Hematopoietic multipotent progenitor cell treated with erythropoietin and hydrocortisone succinate and interleukin-3 and kit ligand, for 6 days (in vitro differentiated cells): ENCODE measurements at regions not wholly inside any gene's neighbourhood (a gene's known extent, or its start where the extent isn't known, plus 50 kb on each side); places are given as distances from the start of the nearest gene placed in this dataset.
"Not testable (repeated sequence)": the region's sequence is repeated elsewhere in the genome, so short reads cannot be mapped to it uniquely, and the experiment has no call there.

Experiments
- DNase-seq: peaks from one replicate; pipeline ENCODE4 v3.0.0-alpha.2; 2015

DNA sequence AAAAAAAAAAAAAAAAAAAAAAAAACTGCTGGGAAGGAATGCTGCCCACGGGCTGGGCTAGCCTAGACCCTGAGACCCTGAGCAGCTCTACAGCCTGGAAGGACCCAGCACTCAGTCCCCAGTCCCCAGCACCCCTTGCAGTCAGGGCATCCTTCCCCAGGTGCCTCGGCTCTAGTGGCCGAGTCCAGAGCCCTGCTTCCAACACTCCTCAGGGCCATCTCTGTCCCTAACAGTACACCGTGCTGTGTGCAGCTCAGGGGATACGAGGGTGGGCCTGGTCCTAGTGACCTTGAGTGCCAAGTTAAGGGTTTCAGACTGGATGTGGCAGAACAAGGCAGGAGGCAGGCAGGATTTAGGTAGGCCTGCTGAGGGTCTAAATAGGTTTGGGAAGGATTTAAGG lies 50.2 kb upstream of the LRP8 start:
- DNase-seq, result no peak

DNA sequence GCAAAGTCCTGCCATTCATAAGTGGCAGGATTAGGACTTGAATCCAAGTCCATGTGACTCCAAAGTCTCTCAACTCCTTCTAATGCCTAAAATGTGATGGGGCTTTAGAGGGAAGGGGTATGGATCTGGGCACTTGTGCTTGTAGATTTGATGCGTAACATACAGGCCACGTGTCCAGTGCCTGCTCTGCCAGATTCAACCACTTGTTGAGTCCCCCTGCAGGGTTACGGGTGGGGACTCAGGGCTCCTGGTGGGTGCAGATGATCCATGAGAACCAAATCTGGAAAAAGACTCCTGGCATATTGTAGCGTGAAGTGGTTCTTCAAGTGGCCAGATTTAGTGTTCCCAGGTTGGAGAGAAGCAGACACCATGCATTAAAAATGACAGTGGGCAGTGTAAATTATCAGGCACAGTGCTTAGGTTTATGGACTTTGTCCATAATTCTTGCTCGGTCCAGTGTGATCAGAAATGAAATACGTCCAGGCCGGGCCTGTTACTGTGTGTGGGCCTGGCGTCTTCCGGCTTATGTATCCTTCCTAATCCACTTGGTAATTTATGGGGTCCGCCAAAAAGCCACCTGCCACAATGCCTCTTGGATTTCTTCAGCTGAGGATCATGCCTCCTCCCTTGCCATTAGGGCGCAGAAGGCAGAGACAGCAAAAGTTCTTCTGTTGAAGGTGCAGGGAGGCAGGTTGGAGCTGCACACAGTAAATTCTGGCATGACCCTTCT lies 51.2 kb upstream of the LRP8 start:
- no peak for DNase-seq

DNA sequence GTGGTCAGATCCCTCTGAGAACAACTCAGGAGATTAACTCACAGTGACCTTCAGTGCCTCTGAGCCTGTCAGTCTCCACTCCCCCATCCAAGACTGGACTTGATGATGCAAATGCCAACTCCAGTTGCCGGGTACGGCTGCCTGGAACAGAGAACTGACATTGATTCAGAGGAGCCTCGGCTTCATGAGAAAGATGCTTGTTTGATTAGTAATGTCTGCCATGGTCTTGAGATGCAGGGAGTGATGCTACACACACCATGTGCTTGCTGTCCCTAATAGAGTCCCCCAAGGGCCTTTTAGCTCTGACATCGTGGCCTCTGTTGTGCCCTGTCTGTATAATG lies 51.8 kb upstream of the LRP8 start:
- no peak for DNase-seq

DNA sequence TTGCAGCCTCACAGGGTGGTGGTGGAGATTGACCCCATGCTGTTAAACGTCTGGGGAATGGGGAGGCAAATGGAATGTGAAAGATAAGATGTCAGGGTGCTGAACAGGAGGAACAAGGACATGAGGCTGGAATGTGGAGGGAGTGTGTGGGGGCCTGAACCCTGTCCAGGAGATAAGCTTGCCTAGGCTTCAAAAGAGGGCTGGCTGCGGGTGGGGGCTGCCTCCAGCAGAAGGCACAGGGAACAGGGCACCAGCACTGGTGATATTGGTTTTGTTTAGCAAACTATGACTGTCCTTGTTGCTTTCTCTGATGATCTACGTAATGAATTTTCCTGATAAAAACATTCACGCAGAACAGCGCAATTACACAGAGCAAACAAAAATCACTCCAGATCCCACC lies 52.4 kb upstream of the LRP8 start:
- DNase-seq, result no peak

DNA sequence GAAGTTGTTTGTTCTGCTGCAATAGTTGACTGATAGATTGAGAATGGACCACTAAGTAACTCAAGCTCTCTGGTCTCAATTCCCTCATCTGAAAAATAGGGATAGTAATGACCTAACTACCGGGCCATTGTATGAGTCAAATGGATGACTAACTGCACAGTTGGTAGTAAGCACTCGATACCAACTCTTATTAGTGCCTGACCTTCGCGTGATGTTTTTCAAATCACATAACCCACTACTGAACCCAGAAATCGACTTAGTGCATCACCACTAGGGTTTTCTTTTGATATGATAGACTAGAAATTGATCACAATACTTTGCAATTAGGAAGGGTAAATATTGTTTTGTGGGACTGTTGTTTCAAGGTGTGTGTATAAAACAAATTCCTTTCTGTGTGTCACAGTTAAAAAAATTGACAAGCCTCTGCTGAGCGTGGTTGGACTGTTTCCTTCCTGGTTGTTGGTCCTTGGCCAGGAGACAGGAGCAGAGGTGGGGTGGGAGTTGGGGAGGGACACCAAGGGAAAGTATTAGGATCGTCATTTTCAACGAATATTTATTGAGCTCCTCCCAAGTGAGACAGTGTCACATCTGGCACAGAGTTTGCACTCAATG lies 54.0 kb upstream of the LRP8 start:
- DNase-seq, result no peak

DNA sequence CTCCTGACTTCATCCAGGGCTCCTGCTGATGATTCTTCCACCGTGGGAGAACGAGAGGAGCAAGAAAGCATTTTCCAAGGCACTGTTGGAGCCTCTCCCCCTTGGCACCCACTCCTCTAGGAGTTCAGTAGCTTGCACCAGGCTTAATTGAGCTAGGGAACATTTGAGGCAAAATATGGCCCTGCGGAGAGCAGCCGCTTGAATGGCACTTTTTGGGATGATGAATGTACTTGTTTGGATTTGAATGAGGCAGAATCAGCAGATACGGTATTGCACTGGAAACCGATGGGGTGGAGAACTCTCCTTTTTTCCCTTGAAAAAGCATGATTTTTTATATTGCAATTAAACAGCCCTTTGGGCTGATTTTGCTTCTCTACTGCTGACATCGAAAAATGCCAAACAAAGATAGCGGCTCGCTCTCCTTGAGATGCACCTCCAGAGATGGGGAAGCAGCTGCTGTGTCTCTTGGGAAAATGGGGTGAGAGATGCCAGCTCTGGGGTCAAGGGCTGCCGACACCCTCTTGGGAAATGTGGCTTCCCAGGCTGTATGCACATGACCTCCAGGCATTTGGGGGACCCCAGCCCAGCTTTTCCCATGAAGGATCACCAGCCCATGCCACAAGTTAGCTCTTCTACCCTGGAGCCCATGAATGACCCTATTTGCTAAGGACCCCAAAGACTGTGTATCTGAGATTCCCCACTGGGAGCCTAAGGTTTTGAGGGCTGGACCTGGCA lies 55.4 kb upstream of the LRP8 start:
- no peak for DNase-seq

DNA sequence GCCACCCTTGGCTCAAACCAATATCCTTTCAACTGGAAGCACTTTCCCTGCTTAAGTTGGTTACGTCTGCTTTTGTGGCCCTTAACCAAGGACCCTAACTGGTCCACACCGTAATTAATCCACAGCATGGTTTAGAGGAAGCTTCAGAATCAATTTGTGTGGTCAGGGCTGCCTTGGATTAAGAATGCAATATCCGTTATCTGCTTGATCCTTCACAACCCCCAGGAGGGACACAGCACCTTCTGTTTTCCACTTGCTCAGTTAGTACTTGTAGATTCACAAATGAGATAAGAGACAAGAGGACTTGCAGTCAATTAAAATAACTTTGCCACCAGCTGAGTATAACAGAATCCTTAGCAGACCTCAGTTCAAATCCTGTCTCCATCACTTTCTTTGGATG lies 56.9 kb upstream of the LRP8 start:
- DNase-seq, result no peak

DNA sequence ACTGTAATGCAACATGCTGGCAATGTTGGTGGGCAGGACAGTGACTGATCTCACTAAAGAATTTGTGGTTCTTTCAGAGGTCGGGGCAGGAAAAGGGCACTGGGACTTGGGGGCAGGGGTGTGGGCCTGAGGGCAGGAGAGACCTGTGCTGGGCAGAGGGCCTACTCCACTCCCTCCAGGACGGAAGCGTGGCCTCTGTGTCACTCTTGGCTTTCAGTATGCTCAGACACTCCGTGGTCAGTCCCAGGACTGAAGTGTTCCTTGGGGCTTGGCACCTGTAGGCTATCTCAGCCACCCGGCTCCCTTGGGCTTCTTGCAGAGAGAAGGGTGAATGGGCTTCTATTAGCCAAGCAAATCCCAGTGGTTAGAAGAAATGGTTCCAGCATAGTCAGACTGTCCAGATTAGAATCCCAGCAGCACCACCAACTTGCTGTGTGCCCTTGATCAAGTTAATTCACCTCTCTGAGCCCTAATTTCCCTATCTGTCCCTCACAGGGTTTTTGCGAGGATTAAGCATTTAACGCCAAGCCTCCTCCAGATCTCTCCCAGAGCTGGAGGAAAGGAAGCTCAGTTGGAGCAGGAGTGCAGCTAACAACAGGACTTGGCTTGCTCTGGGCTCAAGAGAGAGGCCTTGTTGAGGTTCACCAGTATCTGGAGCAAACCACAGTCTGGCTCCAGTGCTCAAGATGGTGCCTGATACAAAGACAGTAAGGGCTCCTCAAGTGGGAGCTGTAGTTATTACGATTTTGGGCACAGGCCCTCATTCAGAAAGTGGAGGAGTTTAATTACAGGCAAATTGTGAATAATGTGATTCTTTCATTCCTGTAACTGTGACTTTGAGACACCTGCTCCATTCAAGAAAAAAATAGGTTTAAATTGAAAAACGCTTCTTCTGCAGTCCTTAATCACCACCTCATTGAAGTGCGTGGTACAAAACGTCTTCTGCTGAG lies 57.7 kb upstream of the LRP8 start:
- peak; percentile 40 for DNase-seq

DNA sequence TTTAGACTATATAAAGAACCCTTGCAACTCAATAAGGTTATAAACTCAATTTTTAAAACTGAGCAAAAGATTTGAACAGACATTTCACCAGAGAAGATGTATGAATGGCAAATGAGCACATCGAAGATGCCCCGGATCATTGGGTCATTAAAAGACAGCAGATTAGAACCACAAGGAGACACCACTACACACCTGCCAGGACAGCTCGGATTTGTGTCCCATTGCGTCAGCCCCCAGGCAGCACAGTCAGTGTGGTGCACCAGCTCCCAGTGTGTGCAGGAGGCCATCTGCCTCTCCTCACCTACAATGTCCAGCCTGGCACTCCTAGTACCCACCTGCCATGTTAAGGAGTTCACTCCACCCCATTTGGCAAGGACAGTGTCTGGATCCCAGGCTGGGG lies 61.1 kb upstream of the LRP8 start:
- no peak for DNase-seq

DNA sequence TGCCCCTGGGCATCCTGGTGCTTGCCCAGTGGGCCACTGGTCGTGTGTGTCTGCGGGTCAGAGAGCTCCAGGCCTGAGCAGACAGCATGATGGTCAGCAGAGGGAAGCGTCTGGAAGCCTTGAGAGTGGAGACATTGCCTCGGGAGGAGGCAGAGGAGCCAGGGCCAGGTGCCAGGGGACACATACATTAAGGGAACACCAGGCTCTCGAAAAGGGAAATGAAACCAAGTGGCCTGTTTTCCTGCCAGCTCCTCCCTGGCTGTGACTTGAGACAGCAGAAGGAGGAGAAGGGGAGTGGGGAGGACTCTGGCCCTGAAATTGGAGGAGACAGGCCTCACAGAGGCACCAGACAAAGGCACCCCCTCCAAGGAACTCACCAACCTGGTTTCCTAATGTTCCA lies 62.4 kb upstream of the LRP8 start:
- DNase-seq, result no peak

DNA sequence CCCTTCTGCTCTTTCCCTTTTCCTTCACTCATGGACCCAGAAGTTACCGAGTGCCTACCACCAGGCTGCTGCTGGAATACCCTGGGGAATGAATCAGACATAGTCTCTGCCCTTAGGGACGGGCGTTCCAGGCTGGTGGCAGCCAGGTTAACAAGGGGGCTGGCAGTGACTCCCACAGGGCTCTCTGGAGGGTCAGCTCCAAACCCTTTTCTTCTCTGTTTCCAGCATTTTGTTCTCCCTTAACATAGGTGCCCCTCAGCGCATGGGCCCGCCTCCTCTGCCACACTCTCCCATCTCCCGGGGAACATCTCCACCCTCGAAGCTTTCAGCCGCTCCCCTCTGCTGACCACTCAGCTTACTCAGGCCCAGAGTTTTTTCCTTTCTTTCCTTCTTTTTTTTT lies 62.9 kb upstream of the LRP8 start:
- no peak for DNase-seq

DNA sequence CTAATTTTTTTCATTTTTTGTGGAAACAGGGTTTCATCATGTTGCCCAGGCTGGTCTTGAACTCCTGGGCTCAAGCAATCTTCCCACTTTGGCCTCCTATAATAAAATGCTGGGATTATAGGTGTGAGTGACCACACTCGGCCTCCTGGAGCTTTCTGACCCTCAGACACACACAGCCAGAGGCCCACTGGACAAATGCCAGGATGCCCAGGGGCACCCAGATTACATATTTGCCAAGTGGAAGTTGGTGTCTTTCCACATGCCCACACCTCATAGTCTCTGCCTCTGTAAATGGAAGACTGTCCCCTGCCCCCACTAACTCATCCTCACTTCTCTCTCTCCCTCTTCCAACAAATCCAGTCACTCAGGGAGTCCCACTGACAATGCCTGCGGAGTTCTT lies 63.4 kb upstream of the LRP8 start:
- DNase-seq, result no peak

DNA sequence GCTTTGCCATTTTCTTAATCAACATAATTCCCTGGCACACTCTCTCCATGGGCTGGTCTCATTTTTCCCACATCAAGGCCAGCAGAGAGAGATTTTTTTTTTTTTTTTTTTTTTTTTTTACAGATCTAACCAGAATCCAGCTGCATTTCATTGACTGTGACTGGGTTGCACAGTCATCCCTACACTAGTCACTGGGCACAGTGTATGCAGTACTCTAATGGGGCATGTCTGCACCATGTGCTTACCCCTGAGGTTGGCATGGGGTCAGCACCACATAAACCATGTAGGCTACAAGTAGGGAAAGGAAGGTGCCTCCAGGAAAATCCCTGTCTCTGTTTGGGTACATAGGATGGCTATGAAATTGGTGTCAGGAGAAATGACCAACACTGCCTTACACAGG lies 64.1 kb upstream of the LRP8 start:
- no peak for DNase-seq

DNA sequence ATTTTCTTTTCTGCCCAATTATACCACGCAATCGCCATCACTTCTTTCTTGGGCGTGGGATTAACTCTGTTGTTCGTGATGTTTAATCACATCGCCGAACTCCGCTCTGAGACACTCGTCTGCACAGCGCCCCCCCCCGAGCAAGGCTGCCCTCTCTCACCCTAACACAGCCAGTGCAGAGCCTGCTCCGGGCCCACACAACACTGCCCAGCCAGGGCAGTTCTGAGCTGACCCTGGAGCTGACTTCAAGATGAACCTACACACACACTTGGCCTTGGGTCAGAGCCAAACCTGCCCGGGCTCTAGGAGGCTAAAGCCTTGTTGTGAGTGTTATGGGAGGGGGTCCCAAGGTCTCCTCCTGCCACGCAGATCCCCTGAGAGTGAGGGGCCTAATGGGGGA lies 64.6 kb upstream of the LRP8 start:
- no peak for DNase-seq

DNA sequence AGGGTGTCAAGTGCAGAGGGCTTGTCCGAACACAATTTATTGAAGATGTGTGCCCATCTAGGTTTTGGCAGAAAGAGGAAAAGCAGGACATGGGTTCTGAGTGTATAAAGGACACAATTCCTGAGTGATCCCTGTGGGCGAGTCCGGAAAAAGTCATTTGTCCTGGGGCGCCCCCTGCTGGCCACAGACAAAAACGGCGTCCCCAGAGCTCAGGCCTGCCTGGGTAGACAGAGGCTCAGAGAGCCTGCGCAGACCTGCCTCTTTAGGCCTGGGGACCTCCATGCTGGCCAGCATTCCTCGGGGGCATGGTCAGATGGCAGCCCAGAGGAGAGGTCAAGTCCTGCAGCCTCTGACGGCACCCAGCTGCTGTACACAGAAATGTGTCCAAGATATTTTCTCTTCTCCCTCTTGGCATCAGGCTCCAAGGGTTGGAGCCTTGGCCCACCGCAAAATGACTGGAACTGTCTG lies 65.5 kb upstream of the LRP8 start:
- peak; percentile 77 for DNase-seq

DNA sequence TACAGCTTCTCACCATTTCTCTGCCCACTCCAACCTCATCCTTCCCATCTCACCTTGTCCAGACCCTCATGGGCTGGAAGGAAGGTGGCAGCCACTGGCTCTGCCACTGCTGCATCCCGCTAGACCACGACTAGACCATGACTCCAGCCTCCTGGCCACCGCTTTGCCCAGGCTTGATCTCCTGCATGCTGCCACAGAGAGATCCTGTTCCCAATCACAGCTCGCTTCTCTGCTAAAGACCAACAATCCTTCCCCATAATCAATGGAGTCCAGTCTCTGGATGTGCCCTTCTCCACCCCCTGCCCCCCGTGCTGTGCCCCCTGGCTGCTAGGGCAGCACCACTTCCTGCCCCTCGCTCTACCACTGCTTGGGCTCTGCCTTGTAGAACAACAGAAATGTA lies 64.9 kb upstream of the DMRTB1 start:
- DNase-seq, result no peak

DNA sequence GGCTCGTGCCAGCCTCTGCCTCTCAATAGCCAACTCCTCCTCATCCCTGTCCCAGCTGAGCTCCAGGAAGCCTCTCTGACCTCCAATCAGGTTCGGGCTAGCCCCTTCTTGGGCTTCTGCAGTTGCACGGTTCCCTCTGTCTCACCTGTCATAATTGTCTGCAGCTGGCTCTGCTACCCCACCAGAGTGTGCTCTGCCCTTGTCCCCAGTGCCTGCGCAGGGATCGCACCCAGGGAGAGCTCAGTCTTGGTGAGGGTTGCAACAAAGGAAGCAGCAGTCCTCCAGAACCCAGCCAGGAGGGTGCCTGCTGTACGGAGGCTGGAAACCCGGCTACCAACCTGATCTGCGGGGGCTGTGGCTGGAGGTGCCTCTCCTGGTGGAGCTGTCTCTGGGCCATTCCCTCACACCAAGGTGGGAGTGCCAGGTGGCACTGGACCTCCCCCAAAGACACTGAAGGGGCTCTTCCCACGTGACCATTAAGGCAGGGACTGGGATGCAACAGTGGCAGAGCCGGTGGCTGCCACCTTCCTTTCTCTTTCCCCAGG lies 63.5 kb upstream of the DMRTB1 start:
- DNase-seq, result no peak

DNA sequence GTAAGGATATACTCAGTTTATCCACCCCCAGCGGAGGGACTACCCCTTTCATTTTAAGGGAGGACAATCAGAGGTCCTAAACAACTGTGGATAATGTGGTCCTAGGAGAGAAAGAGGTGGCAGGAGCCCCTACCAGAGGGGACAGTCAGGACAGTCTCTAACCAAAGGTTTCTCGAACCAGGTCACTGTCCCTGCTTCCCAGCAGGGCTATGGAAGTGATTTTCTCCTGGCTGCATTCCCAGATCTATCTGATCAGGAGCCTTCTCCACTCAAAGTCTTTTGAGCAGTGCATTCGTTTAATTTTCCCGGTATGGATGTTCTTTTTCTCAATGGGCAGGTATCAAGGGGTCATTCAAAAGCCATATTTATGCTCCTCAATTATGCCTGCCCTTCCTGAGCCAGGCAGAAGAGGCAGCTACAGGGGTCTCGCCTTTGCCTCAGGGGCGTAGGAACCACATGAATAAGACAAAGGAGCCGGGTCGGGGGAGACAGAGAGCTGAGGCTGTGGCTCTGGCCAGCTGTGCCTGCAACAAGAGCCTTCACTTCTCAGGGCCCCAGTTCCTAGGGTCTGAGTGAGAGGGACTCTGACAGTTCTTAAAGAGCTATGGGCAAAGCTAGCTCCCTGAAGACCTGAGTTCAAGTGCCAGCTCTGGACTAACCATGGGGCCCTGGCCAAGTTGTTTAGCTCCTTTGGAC lies 62.5 kb upstream of the DMRTB1 start:
- DNase-seq, result no peak

DNA sequence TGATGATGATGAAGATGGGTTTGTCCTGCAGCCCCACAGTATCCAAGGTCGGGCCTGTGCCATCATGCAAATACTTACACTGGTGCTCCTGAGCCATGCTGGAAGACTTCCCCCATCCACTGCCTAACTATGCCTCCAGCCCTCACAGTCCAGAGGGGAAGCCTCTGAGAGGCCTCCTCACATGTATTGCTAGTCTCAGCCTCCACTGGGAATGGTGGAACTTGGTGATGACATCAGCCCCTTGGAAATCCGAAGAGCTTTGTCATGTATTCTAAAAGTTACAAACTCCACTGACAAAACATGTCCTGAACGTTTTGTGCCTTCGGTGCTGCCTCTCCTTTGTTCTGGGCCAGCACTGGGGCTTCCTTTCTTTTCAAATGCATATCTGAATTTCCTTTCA lies 61.1 kb upstream of the DMRTB1 start:
- DNase-seq, result no peak

DNA sequence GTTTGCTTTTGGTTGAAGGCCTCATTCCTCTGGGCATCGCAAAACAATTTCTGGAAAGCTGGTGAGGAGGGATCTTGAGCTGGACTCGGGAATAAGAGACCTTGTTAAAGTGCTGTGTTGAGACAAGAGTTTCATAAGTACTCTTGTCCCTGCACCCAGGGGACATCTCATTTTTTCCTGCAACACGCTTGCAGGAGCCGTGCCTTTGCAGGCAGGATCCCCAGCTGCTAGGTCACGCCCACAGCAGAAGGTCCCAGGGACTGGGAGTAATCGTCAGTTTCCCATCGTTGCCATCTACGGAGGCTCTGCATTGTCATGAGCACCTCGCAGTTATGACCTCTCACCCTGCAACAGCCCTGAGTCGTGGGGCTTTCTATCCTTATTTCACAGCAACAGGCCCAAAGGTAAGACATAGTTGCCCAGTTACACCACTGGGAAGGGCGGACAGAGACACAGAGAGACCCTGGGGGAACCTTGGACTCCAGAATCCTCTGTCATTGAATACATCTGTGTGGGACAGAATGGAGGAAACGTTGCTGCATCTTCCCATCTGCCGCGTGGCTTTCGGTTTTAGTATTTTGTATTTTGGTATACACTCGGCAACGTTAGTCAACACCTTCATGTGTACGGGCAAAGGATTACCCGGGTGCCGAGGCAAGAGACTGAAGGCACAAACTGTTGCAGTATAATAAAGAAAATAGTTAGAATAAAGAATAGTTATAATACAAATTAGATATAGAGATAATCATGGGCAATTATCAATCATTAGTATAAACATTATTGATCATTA lies 60.4 kb upstream of the DMRTB1 start:
- no peak for DNase-seq

DNA sequence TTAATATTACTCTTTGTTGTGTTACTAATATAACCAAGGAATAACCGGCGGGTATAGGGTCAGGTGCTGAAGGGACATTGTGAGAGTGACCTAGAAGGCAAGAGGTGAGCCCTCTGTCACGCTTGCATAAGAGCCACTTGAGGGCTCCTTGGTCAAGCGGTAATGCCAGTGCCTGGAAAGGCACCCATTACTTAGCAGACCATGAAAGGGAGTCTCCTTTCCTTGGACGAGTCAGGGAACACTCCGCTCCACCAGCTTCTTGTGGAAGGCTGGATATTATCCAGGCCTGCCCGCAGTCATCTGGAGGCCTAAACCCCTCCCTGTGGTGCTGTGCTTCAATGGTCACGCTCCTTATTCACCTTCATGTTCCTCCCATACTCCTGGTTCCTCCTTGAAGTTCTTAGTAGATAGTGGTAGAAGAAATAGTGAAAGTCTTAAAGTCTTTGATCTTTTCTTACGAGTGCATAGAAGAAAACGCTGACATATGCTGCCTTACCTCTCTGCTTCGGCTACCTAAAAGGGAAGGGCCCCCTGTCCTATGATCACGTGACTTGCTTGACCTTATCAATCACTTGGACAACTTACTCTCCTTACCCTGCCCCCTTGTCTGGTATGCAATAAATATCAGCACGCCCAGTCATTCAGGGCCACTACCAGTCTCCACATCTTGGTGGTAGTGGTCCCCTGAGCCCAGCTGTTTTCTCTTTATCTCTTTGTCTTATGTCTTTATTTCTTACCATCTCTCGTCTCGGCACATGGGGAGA lies 59.6 kb upstream of the DMRTB1 start:
- DNase-seq, result not testable (repeated sequence)
